ENCODE measurements at regions not wholly inside any gene's neighbourhood (a gene's known extent, or its start where the extent isn't known, plus 50 kb on each side); places are given as distances from the start of the nearest gene placed in this dataset.
"Not testable (repeated sequence)": the region's sequence is repeated elsewhere in the genome, so short reads cannot be mapped to it uniquely, and the experiment has no call there.

DNA sequence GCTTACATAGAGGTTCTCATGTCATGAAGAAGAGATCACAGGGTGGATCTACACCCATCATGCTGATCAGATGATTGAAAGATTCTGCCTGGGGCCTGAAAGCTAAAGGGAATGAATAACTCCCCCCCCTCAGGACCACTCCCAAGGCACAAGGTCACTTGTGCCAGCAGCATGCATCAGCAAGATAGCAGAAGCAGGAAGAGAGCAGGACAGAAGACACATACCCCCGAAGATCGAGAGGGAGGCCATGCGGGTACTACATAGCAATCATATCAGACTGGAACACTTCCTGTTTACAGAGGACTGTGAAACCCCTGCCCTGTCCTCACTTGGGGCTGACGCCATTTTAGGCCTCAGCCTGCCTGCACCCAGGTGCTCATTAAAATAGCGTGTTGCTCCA lies 143.2 kb upstream of the EDNRB start:
- Histone ChIP-seq H3K79me2 (ENCODE audit: control insufficient read depth, insufficient read depth, low read length) (no peaks in the 10 kb centered on the region), H3K4me1 (ENCODE audit: control insufficient read depth in 2 of 2, insufficient read depth in 2 of 2, low read length in 2 of 2) (no peaks in the 10 kb centered on the region), H2AFZ (ENCODE audit: insufficient read depth, low read depth, low read length, poor library complexity, severe bottlenecking) (no peak overlapping the region), H3K9me3 (ENCODE audit: control extremely low read depth in 1 of 3, control insufficient read depth in 2 of 3, insufficient read depth in 1 of 3, low read length in 2 of 3) (peaks cover 0 to 3% (median 3%) of the 10 kb centered on the region in 3 donors), H3K4me3 (ENCODE audit: control extremely low read depth in 1 of 5, extremely low read depth in 1 of 5, insufficient read depth in 1 of 5, low read depth in 2 of 5, low read length in 4 of 5) (no peak overlapping the region), H4K20me1 (ENCODE audit: control insufficient read depth, insufficient read depth, low read length, poor library complexity, severe bottlenecking) (no peaks in the 10 kb centered on the region), H3K9ac (ENCODE audit: low read length) (no peak overlapping the region), H3K4me2 (replicated peaks; ENCODE audit: low read depth, low read length, poor library complexity, severe bottlenecking) (no peak overlapping the region), H3K27ac (ENCODE audit: low read length in 2 of 2) (no peak overlapping the region), H3K27me3 (replicated peaks in 1 of 4; ENCODE audit: control extremely low read depth in 1 of 4, control insufficient read depth in 3 of 4, insufficient read depth in 4 of 4, low read length in 3 of 4) (no peaks in the 10 kb centered on the region), H3K36me3 (replicated peaks in 1 of 2; ENCODE audit: control extremely low read depth in 1 of 2, control insufficient read depth in 1 of 2, extremely low read depth in 1 of 2, insufficient read depth in 2 of 2, low read length in 1 of 2) (no peaks in the 10 kb centered on the region)
- ATAC-seq (ENCODE audit: low read depth), result no peak
- no peaks in the 10 kb centered on the region for H3K4me1 Mint-ChIP-seq
- POLR2A ChIA-PET, result no interaction called here
- intact Hi-C loops (cut with micrococcal nuclease), result no loop called here
- DNase-seq, result no peak
- CTCF ChIA-PET, result no interaction called here
- H3K4me3 Mint-ChIP-seq, result no peak overlapping the region
- H3K27ac Mint-ChIP-seq, result no peak overlapping the region
- no peak for TF ChIP-seq EZH2 (IDR thresholded peaks at IDR 0.05; ENCODE audit: borderline replicate concordance, insufficient read depth, low read depth, low read length, poor library complexity, severe bottlenecking)
- TF ChIP-seq, protein P1, sequence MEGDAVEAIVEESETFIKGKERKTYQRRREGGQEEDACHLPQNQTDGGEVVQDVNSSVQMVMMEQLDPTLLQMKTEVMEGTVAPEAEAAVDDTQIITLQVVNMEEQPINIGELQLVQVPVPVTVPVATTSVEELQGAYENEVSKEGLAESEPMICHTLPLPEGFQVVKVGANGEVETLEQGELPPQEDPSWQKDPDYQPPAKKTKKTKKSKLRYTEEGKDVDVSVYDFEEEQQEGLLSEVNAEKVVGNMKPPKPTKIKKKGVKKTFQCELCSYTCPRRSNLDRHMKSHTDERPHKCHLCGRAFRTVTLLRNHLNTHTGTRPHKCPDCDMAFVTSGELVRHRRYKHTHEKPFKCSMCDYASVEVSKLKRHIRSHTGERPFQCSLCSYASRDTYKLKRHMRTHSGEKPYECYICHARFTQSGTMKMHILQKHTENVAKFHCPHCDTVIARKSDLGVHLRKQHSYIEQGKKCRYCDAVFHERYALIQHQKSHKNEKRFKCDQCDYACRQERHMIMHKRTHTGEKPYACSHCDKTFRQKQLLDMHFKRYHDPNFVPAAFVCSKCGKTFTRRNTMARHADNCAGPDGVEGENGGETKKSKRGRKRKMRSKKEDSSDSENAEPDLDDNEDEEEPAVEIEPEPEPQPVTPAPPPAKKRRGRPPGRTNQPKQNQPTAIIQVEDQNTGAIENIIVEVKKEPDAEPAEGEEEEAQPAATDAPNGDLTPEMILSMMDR (IDR thresholded peaks at IDR 0.05), result no peak
- peaks cover under 1% of the 10 kb centered on the region for H3K9me3 Mint-ChIP-seq (ENCODE audit: insufficient read depth)
- H3K27me3 Mint-ChIP-seq, result no peaks in the 10 kb centered on the region
- 87% methylated on average over 5 of the region's 5 CpGs for WGBS (ENCODE audit: insufficient coverage)

DNA sequence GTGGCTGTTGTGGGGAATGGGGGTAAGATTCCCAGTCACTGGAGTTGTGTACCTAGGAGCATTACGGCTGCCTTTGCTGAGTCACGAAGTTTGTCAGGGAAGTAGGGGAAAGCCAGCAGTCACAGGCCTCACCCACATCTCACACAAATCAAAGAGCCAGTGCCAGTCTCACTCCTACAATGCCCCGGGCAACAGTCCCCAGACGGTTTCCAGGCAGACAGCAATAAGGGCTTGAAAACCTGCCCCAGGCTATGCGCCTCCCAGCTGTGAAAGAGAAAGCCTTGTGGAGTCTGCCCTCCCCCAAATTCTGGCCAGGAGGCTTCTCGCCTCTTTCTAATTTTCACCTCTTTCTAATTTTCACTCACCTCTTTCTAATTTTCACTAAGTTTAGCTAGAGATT lies 142.3 kb upstream of the EDNRB start:
- no peaks in the 10 kb centered on the region for H3K27me3 Mint-ChIP-seq
- Histone ChIP-seq H3K4me1 (ENCODE audit: control insufficient read depth in 2 of 2, insufficient read depth in 2 of 2, low read length in 2 of 2) (no peaks in the 10 kb centered on the region), H3K27me3 (replicated peaks in 1 of 4; ENCODE audit: control extremely low read depth in 1 of 4, control insufficient read depth in 3 of 4, insufficient read depth in 4 of 4, low read length in 3 of 4) (peaks cover 0 to 3% (median 0%) of the 10 kb centered on the region in 4 experiments), H3K4me2 (replicated peaks; ENCODE audit: low read depth, low read length, poor library complexity, severe bottlenecking) (no peak overlapping the region), H3K27ac (ENCODE audit: low read length in 2 of 2) (no peak overlapping the region), H2AFZ (ENCODE audit: insufficient read depth, low read depth, low read length, poor library complexity, severe bottlenecking) (no peak overlapping the region), H3K9ac (ENCODE audit: low read length) (no peak overlapping the region), H3K4me3 (ENCODE audit: control extremely low read depth in 1 of 5, extremely low read depth in 1 of 5, insufficient read depth in 1 of 5, low read depth in 2 of 5, low read length in 4 of 5) (no peak overlapping the region), H3K9me3 (ENCODE audit: control extremely low read depth in 1 of 3, control insufficient read depth in 2 of 3, insufficient read depth in 1 of 3, low read length in 2 of 3) (peaks cover 0 to 3% (median 3%) of the 10 kb centered on the region in 3 donors), H4K20me1 (ENCODE audit: control insufficient read depth, insufficient read depth, low read length, poor library complexity, severe bottlenecking) (no peaks in the 10 kb centered on the region), H3K36me3 (replicated peaks in 1 of 2; ENCODE audit: control extremely low read depth in 1 of 2, control insufficient read depth in 1 of 2, extremely low read depth in 1 of 2, insufficient read depth in 2 of 2, low read length in 1 of 2) (no peaks in the 10 kb centered on the region), H3K79me2 (ENCODE audit: control insufficient read depth, insufficient read depth, low read length) (no peaks in the 10 kb centered on the region)
- CTCF ChIA-PET, result no interaction called here
- no peak overlapping the region for H3K4me3 Mint-ChIP-seq
- POLR2A ChIA-PET, result no interaction called here
- no peaks in the 10 kb centered on the region for H3K4me1 Mint-ChIP-seq
- TF ChIP-seq EZH2 (IDR thresholded peaks at IDR 0.05; ENCODE audit: borderline replicate concordance, insufficient read depth, low read depth, low read length, poor library complexity, severe bottlenecking), result no peak
- TF ChIP-seq, protein P1 (IDR thresholded peaks at IDR 0.05), result no peak
- no peak for ATAC-seq (ENCODE audit: low read depth)
- 93% methylated on average over 3 of the region's 6 CpGs for WGBS (ENCODE audit: insufficient coverage)
- intact Hi-C loops (cut with micrococcal nuclease), result no loop called here
- H3K27ac Mint-ChIP-seq, result no peak overlapping the region
- DNase-seq, result no peak
- H3K9me3 Mint-ChIP-seq (ENCODE audit: insufficient read depth), result peaks cover 6% of the 10 kb centered on the region

GRCh38 chr13:78056865-78057264 lies 138.2 kb upstream of the EDNRB start:
- H3K27me3 Mint-ChIP-seq; H3K4me3 ChIP-seq (ENCODE audit: control extremely low read depth in 1 of 5, extremely low read depth in 1 of 5, insufficient read depth in 1 of 5, low read depth in 2 of 5, low read length in 4 of 5); H3K9me3 Mint-ChIP-seq (ENCODE audit: insufficient read depth); CTCF ChIA-PET; H3K4me3 Mint-ChIP-seq; H3K27ac ChIP-seq (ENCODE audit: low read length in 2 of 2); POLR2A ChIA-PET; ATAC-seq (ENCODE audit: low read depth); H2AFZ ChIP-seq (ENCODE audit: insufficient read depth, low read depth, low read length, poor library complexity, severe bottlenecking); H3K4me1 ChIP-seq (ENCODE audit: control insufficient read depth in 2 of 2, insufficient read depth in 2 of 2, low read length in 2 of 2); H3K4me1 Mint-ChIP-seq; H4K20me1 ChIP-seq (ENCODE audit: control insufficient read depth, insufficient read depth, low read length, poor library complexity, severe bottlenecking); H3K36me3 ChIP-seq (replicated peaks in 1 of 2; ENCODE audit: control extremely low read depth in 1 of 2, control insufficient read depth in 1 of 2, extremely low read depth in 1 of 2, insufficient read depth in 2 of 2, low read length in 1 of 2); H3K9me3 ChIP-seq (ENCODE audit: control extremely low read depth in 1 of 3, control insufficient read depth in 2 of 3, insufficient read depth in 1 of 3, low read length in 2 of 3); H3K4me2 ChIP-seq (replicated peaks; ENCODE audit: low read depth, low read length, poor library complexity, severe bottlenecking); DNase-seq; H3K9ac ChIP-seq (ENCODE audit: low read length); intact Hi-C loops (cut with micrococcal nuclease); H3K27ac Mint-ChIP-seq; H3K27me3 ChIP-seq (replicated peaks in 1 of 4; ENCODE audit: control extremely low read depth in 1 of 4, control insufficient read depth in 3 of 4, insufficient read depth in 4 of 4, low read length in 3 of 4); H3K79me2 ChIP-seq (ENCODE audit: control insufficient read depth, insufficient read depth, low read length): not testable (repeated sequence)
- 90% methylated on average over 2 of the region's 2 CpGs for WGBS (ENCODE audit: insufficient coverage)

All from B cell (primary cell).